ENCODE measurements at regions not wholly inside any gene's neighbourhood (a gene's known extent, or its start where the extent isn't known, plus 50 kb on each side); places are given as distances from the start of the nearest gene placed in this dataset.
"Not testable (repeated sequence)": the region's sequence is repeated elsewhere in the genome, so short reads cannot be mapped to it uniquely, and the experiment has no call there.

- DNase-seq (ENCODE audit: low read depth, low spot score) = no peak
- in situ Hi-C loops (cut with HindIII; ENCODE audit: low pct_unique_long_range_greater_than_20kb, low sequenced_read_pairs) = no loop called here
These were observed 1204.2 kb downstream of the ROBO2 start for GRCh38 chr3:78244136-78244535.

GRCh38 chr3:78249294-78249693 lies 1209.4 kb downstream of the ROBO2 start:
- in situ Hi-C loops (cut with HindIII; ENCODE audit: low pct_unique_long_range_greater_than_20kb, low sequenced_read_pairs) = no loop called here
- no peak for DNase-seq (ENCODE audit: low read depth, low spot score)

GRCh38 chr3:78253860-78254259 lies 1214.0 kb downstream of the ROBO2 start:
- no peak for DNase-seq (ENCODE audit: low read depth, low spot score)
- in situ Hi-C loops (cut with HindIII; ENCODE audit: low pct_unique_long_range_greater_than_20kb, low sequenced_read_pairs) = no loop called here

GRCh38 chr3:78255403-78255802 lies 1215.5 kb downstream of the ROBO2 start:
- no peak for DNase-seq (ENCODE audit: low read depth, low spot score)
- in situ Hi-C loops (cut with HindIII; ENCODE audit: low pct_unique_long_range_greater_than_20kb, low sequenced_read_pairs) = no loop called here

GRCh38 chr3:78256123-78256522 lies 1216.2 kb downstream of the ROBO2 start:
- in situ Hi-C loops (cut with HindIII; ENCODE audit: low pct_unique_long_range_greater_than_20kb, low sequenced_read_pairs) = no loop called here
- no peak for DNase-seq (ENCODE audit: low read depth, low spot score)

- in situ Hi-C loops (cut with HindIII; ENCODE audit: low pct_unique_long_range_greater_than_20kb, low sequenced_read_pairs) = no loop called here
- DNase-seq (ENCODE audit: low read depth, low spot score) = no peak
These were observed 1218.1 kb downstream of the ROBO2 start for GRCh38 chr3:78257951-78258530.

- no peak for DNase-seq (ENCODE audit: low read depth, low spot score)
- in situ Hi-C loops (cut with HindIII; ENCODE audit: low pct_unique_long_range_greater_than_20kb, low sequenced_read_pairs) = no loop called here
These were observed 1218.9 kb downstream of the ROBO2 start for GRCh38 chr3:78258798-78259197.

- DNase-seq (ENCODE audit: low read depth, low spot score) = no peak
- in situ Hi-C loops (cut with HindIII; ENCODE audit: low pct_unique_long_range_greater_than_20kb, low sequenced_read_pairs) = no loop called here
These were observed 1220.5 kb downstream of the ROBO2 start for GRCh38 chr3:78260388-78260787.

- DNase-seq (ENCODE audit: low read depth, low spot score); in situ Hi-C loops (cut with HindIII; ENCODE audit: low pct_unique_long_range_greater_than_20kb, low sequenced_read_pairs): not testable (repeated sequence)
These were observed 1226.7 kb downstream of the ROBO2 start for GRCh38 chr3:78266550-78266949.

- in situ Hi-C loops (cut with HindIII; ENCODE audit: low pct_unique_long_range_greater_than_20kb, low sequenced_read_pairs) = no loop called here
- DNase-seq (ENCODE audit: low read depth, low spot score) = no peak
These were observed 1227.3 kb downstream of the ROBO2 start for GRCh38 chr3:78267235-78267634.

GRCh38 chr3:78268087-78268486 lies 1228.2 kb downstream of the ROBO2 start:
- in situ Hi-C loops (cut with HindIII; ENCODE audit: low pct_unique_long_range_greater_than_20kb, low sequenced_read_pairs) = no loop called here
- DNase-seq (ENCODE audit: low read depth, low spot score) = no peak

- in situ Hi-C loops (cut with HindIII; ENCODE audit: low pct_unique_long_range_greater_than_20kb, low sequenced_read_pairs) = no loop called here
- no peak for DNase-seq (ENCODE audit: low read depth, low spot score)
These were observed 1229.1 kb downstream of the ROBO2 start for GRCh38 chr3:78268716-78269668.

- no peak for DNase-seq (ENCODE audit: low read depth, low spot score)
- in situ Hi-C loops (cut with HindIII; ENCODE audit: low pct_unique_long_range_greater_than_20kb, low sequenced_read_pairs) = no loop called here
These were observed 1233.4 kb downstream of the ROBO2 start for GRCh38 chr3:78273326-78273725.

- in situ Hi-C loops (cut with HindIII; ENCODE audit: low pct_unique_long_range_greater_than_20kb, low sequenced_read_pairs) = no loop called here
- DNase-seq (ENCODE audit: low read depth, low spot score) = no peak
These were observed 1234.7 kb downstream of the ROBO2 start for GRCh38 chr3:78274475-78275065.

- in situ Hi-C loops (cut with HindIII; ENCODE audit: low pct_unique_long_range_greater_than_20kb, low sequenced_read_pairs) = no loop called here
- no peak for DNase-seq (ENCODE audit: low read depth, low spot score)
These were observed 1235.5 kb downstream of the ROBO2 start for GRCh38 chr3:78275420-78275852.

GRCh38 chr3:78277220-78277619 lies 1237.3 kb downstream of the ROBO2 start:
- in situ Hi-C loops (cut with HindIII; ENCODE audit: low pct_unique_long_range_greater_than_20kb, low sequenced_read_pairs) = no loop called here
- DNase-seq (ENCODE audit: low read depth, low spot score) = no peak

- in situ Hi-C loops (cut with HindIII; ENCODE audit: low pct_unique_long_range_greater_than_20kb, low sequenced_read_pairs) = no loop called here
- DNase-seq (ENCODE audit: low read depth, low spot score) = no peak
These were observed 1237.9 kb downstream of the ROBO2 start for GRCh38 chr3:78277801-78278200.

- no peak for DNase-seq (ENCODE audit: low read depth, low spot score)
- in situ Hi-C loops (cut with HindIII; ENCODE audit: low pct_unique_long_range_greater_than_20kb, low sequenced_read_pairs) = no loop called here
These were observed 1239.2 kb downstream of the ROBO2 start for GRCh38 chr3:78279091-78279490.

- no peak for DNase-seq (ENCODE audit: low read depth, low spot score)
- in situ Hi-C loops (cut with HindIII; ENCODE audit: low pct_unique_long_range_greater_than_20kb, low sequenced_read_pairs) = no loop called here
These were observed 1241.5 kb downstream of the ROBO2 start for GRCh38 chr3:78281381-78281780.

Data from SK-MEL-5 (cell line).